ENCODE measurements at regions not wholly inside any gene's neighbourhood (a gene's known extent, or its start where the extent isn't known, plus 50 kb on each side); places are given as distances from the start of the nearest gene placed in this dataset.

DNA sequence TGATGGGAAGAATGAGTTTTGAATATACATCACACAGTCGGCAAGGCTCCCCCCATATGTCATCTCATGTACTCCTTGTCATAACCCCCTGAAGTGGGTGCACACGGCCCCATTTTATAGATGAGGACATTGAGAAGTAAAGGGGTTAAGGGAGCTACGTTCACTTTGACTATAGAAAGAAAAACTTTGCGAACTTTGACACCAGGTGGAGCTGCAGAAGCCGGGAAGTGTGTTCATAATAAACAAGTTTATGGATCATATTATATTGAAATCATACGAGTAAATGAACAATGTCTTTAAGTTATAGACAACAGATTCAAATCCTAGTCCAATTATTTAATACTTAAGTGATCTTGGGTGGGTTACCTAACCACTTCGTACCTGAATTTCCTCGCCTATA is 203.8 kb upstream of the PITX2 start:
- TF ChIP-seq, protein P1, sequence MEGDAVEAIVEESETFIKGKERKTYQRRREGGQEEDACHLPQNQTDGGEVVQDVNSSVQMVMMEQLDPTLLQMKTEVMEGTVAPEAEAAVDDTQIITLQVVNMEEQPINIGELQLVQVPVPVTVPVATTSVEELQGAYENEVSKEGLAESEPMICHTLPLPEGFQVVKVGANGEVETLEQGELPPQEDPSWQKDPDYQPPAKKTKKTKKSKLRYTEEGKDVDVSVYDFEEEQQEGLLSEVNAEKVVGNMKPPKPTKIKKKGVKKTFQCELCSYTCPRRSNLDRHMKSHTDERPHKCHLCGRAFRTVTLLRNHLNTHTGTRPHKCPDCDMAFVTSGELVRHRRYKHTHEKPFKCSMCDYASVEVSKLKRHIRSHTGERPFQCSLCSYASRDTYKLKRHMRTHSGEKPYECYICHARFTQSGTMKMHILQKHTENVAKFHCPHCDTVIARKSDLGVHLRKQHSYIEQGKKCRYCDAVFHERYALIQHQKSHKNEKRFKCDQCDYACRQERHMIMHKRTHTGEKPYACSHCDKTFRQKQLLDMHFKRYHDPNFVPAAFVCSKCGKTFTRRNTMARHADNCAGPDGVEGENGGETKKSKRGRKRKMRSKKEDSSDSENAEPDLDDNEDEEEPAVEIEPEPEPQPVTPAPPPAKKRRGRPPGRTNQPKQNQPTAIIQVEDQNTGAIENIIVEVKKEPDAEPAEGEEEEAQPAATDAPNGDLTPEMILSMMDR (IDR thresholded peaks at IDR 0.05; ENCODE audit: insufficient read depth, low read length, poor library complexity, severe bottlenecking): no peak
- TF ChIP-seq EZH2phosphoT487 (conservative IDR thresholded peaks at IDR 0.05; ENCODE audit: low read length): no peak
- Histone ChIP-seq H3K4me2 (ENCODE audit: low read depth, low read length, poor library complexity, severe bottlenecking) (no peak overlapping the region), H2AFZ (ENCODE audit: low read depth, low read length, severe bottlenecking) (no peak overlapping the region)

DNA sequence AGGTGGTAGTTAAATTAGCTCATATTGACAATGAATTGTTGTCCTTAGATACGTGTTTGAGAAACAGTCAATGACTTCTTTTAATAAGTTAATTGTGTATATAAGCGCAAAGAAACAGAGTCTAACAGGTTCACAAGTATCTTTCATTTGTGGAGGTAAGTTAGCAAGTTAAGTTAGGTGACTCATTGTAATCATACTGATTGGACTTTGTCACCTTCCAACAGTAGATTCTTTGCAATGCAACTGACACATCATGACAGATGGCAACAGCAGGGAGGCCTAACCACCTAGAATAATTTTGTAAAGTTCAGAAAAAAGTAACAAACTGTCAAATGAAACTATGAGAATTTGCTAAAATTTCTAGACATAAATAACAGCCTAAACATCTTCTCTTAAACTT is 207.6 kb upstream of the PITX2 start:
- no peak for TF ChIP-seq EZH2phosphoT487 (conservative IDR thresholded peaks at IDR 0.05; ENCODE audit: low read length)
- TF ChIP-seq, protein P1 (IDR thresholded peaks at IDR 0.05; ENCODE audit: insufficient read depth, low read length, poor library complexity, severe bottlenecking): no peak

More for the DNA sequence above, 203.8 kb upstream of the PITX2 start:
- H3K9me2 ChIP-seq (replicated peaks; ENCODE audit: insufficient read depth, low read length): no peaks in the 10 kb centered on the region
- H3K4me3 ChIP-seq (ENCODE audit: insufficient read depth, low read length, poor library complexity, severe bottlenecking): no peak overlapping the region
- H3K9ac ChIP-seq (ENCODE audit: low read length): no peak overlapping the region
- H3K27ac ChIP-seq (ENCODE audit: low read depth, low read length): no peak overlapping the region
- H3F3A ChIP-seq (ENCODE audit: insufficient read depth): no peaks in the 10 kb centered on the region
- no peaks in the 10 kb centered on the region for H3K79me2 ChIP-seq (ENCODE audit: insufficient read depth, low read length)
- H3K36me3 ChIP-seq (ENCODE audit: low read length): no peaks in the 10 kb centered on the region
- no peaks in the 10 kb centered on the region for H4K20me1 ChIP-seq (ENCODE audit: low read depth, low read length)
- H3K9me3 ChIP-seq (ENCODE audit: insufficient read depth, low read length): no peaks in the 10 kb centered on the region
- H3K27me3 ChIP-seq (ENCODE audit: low read length): no peaks in the 10 kb centered on the region

DNA sequence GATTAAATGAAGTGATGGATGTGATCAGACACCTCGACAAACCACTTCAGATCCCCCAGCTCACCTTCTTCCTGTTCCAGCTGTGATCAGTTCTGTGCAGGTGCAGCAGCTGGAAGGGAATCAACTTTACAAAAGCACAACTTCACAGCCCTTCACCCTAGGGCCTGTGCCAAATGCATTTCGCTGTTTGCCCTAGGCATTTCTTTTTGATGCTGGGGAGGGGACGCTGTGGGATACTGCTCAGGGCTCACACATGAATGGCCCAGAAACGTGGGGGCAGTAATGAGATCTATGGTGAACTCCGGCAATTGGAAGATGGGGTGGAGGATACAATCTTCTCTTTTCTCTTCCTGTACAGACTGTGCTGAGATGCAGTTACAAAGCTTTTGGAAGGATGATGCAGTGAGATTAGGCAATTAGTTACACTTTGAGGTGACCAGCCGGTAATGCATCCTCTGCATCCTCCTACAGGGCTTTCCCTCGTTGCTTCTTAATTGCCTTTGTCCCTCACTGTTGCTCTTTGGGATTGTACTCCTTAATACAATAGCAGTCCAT is 215.1 kb upstream of the PITX2 start:
- Histone ChIP-seq H3F3A (ENCODE audit: insufficient read depth) (no peaks in the 10 kb centered on the region), H3K27ac (ENCODE audit: low read depth, low read length) (no peak overlapping the region), H4K20me1 (ENCODE audit: low read depth, low read length) (no peaks in the 10 kb centered on the region), H3K9ac (ENCODE audit: low read length) (no peak overlapping the region), H3K36me3 (ENCODE audit: low read length) (no peaks in the 10 kb centered on the region), H2AFZ (ENCODE audit: low read depth, low read length, severe bottlenecking) (no peak overlapping the region), H3K4me3 (ENCODE audit: insufficient read depth, low read length, poor library complexity, severe bottlenecking) (no peak overlapping the region), H3K79me2 (ENCODE audit: insufficient read depth, low read length) (no peaks in the 10 kb centered on the region), H3K4me2 (ENCODE audit: low read depth, low read length, poor library complexity, severe bottlenecking) (no peak overlapping the region), H3K9me3 (ENCODE audit: insufficient read depth, low read length) (no peaks in the 10 kb centered on the region), H3K27me3 (ENCODE audit: low read length) (no peaks in the 10 kb centered on the region), H3K9me2 (replicated peaks; ENCODE audit: insufficient read depth, low read length) (no peaks in the 10 kb centered on the region)
- TF ChIP-seq, protein P1 (IDR thresholded peaks at IDR 0.05; ENCODE audit: insufficient read depth, low read length, poor library complexity, severe bottlenecking): no peak
- no peak for TF ChIP-seq EZH2phosphoT487 (conservative IDR thresholded peaks at IDR 0.05; ENCODE audit: low read length)

More for the DNA sequence above, 207.6 kb upstream of the PITX2 start:
- H3K4me2 ChIP-seq (ENCODE audit: low read depth, low read length, poor library complexity, severe bottlenecking): no peak overlapping the region
- H3K9me3 ChIP-seq (ENCODE audit: insufficient read depth, low read length): no peaks in the 10 kb centered on the region
- no peaks in the 10 kb centered on the region for H3F3A ChIP-seq (ENCODE audit: insufficient read depth)
- H3K36me3 ChIP-seq (ENCODE audit: low read length): no peaks in the 10 kb centered on the region
- no peak overlapping the region for H3K27ac ChIP-seq (ENCODE audit: low read depth, low read length)
- H3K9me2 ChIP-seq (replicated peaks; ENCODE audit: insufficient read depth, low read length): no peaks in the 10 kb centered on the region
- no peaks in the 10 kb centered on the region for H4K20me1 ChIP-seq (ENCODE audit: low read depth, low read length)
- no peak overlapping the region for H2AFZ ChIP-seq (ENCODE audit: low read depth, low read length, severe bottlenecking)
- H3K9ac ChIP-seq (ENCODE audit: low read length): no peak overlapping the region
- H3K4me3 ChIP-seq (ENCODE audit: insufficient read depth, low read length, poor library complexity, severe bottlenecking): no peak overlapping the region
- no peaks in the 10 kb centered on the region for H3K27me3 ChIP-seq (ENCODE audit: low read length)
- no peaks in the 10 kb centered on the region for H3K79me2 ChIP-seq (ENCODE audit: insufficient read depth, low read length)
